ENCODE measurements at regions not wholly inside any gene's neighbourhood (a gene's known extent, or its start where the extent isn't known, plus 50 kb on each side); places are given as distances from the start of the nearest gene placed in this dataset.
A peak's percentile ranks its signal among the peaks of the same experiment; 100 is the strongest.

DNA sequence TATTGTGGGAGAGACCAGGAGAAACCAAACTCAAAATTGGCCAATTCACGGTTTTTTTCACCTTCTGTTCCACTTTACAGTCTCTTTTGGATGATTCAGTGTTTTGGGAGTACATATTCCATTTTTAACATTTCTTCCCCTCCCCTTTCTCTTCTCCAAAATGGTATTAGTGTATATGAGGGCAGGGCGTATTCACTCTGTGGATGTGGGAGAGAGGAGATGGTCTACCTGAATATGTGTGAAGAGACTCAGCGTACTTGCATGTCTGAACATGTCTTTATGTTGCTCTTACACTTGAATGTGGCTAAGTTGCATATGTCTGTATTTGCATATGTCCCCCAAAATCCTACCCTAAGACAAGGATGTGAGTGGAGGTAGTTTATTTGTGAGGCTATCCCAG is 291.0 kb upstream of the PPP2R3A start:
- Histone ChIP-seq H3K4me3 (ENCODE audit: low read depth, low read length) (no peak overlapping the region), H3K36me3 (ENCODE audit: control insufficient read depth, insufficient read depth, low read length) (no peaks in the 10 kb centered on the region), H3K27me3 (ENCODE audit: control insufficient read depth, insufficient read depth, low read length) (no peaks in the 10 kb centered on the region)
- TF ChIP-seq, protein P1, sequence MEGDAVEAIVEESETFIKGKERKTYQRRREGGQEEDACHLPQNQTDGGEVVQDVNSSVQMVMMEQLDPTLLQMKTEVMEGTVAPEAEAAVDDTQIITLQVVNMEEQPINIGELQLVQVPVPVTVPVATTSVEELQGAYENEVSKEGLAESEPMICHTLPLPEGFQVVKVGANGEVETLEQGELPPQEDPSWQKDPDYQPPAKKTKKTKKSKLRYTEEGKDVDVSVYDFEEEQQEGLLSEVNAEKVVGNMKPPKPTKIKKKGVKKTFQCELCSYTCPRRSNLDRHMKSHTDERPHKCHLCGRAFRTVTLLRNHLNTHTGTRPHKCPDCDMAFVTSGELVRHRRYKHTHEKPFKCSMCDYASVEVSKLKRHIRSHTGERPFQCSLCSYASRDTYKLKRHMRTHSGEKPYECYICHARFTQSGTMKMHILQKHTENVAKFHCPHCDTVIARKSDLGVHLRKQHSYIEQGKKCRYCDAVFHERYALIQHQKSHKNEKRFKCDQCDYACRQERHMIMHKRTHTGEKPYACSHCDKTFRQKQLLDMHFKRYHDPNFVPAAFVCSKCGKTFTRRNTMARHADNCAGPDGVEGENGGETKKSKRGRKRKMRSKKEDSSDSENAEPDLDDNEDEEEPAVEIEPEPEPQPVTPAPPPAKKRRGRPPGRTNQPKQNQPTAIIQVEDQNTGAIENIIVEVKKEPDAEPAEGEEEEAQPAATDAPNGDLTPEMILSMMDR (IDR thresholded peaks at IDR 0.05; ENCODE audit: insufficient read depth, low read length, severe bottlenecking): no peak
- FAIRE-seq (no peak), DNase-seq (ENCODE audit: low read depth) (peak; percentile 5)

DNA sequence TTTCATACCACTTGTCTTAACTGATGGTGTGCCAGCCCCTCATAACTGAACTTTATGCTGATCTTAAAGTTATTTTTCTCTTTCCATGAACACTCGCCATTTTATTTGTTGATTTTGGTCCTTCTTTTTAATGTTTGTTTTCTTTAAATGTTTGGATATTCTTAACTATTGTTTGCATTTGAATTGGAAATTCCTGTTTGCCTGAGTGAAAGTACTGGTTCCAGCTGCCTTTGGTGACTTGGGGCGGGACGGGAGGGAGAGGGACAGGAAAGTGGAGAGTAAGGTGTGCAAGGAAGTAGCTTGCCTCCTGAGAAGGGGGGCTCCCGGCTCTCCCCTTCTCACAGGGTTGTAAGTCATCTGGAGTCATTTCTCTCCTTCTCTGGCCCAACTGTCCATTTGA is 287.1 kb upstream of the PPP2R3A start:
- FAIRE-seq: no peak

DNA sequence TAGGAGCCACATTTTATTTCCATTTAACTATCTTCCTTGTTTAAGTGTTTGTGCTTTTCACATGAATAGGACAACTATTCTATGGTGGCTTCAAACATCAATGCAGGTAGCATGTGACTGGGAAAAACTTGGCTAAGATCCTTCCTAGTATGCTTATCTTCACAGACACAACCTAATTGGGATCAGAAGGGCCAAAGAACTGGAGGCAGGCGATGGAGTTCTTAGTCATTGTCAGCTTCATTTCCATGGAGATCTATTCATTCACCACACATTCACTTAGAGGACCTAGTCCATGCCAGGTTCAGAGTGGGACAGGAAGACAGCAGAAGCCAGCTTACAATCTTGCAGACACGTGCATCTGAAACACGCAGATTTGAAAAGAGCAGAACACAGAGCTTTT is 277.5 kb upstream of the PPP2R3A start:
- DNase-seq (ENCODE audit: low read depth) (no peak), FAIRE-seq (no peak)
- no peaks in the 10 kb centered on the region for H3K36me3 ChIP-seq (ENCODE audit: control insufficient read depth, insufficient read depth, low read length)
- TF ChIP-seq, protein P1 (IDR thresholded peaks at IDR 0.05; ENCODE audit: insufficient read depth, low read length, severe bottlenecking): no peak
- no peaks in the 10 kb centered on the region for H3K27me3 ChIP-seq (ENCODE audit: control insufficient read depth, insufficient read depth, low read length)
- no peak overlapping the region for H3K4me3 ChIP-seq (ENCODE audit: low read depth, low read length)

More for the DNA sequence above, 287.1 kb upstream of the PPP2R3A start:
- DNase-seq (ENCODE audit: low read depth): no peak
- H3K4me3 ChIP-seq (ENCODE audit: low read depth, low read length): no peak overlapping the region
- H3K27me3 ChIP-seq (ENCODE audit: control insufficient read depth, insufficient read depth, low read length): no peaks in the 10 kb centered on the region
- TF ChIP-seq, protein P1 (IDR thresholded peaks at IDR 0.05; ENCODE audit: insufficient read depth, low read length, severe bottlenecking): no peak
- H3K36me3 ChIP-seq (ENCODE audit: control insufficient read depth, insufficient read depth, low read length): no peaks in the 10 kb centered on the region

DNA sequence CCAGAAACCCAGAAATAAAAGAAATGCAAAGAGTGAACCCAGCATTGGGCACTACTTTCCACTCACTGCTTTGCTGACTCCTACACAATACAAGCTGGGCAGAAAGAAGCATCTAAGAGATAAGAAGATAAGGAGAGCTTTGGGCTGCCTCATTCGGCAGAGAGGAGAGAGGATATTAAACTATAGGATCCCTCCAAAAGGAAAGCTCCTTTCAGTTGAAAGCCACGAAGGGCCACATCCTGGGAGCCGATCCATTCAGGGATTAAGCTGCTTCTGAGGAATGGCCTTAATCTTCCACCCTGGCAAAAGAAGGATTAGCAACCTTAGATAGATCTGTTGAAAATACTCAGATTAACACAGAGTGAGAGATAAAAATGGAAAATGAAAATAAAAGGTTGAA is 274.9 kb upstream of the PPP2R3A start:
- Histone ChIP-seq H3K4me3 (ENCODE audit: low read depth, low read length) (no peak overlapping the region), H3K27me3 (ENCODE audit: control insufficient read depth, insufficient read depth, low read length) (no peaks in the 10 kb centered on the region), H3K36me3 (ENCODE audit: control insufficient read depth, insufficient read depth, low read length) (no peaks in the 10 kb centered on the region)
- no peak for FAIRE-seq
- TF ChIP-seq, protein P1 (IDR thresholded peaks at IDR 0.05; ENCODE audit: insufficient read depth, low read length, severe bottlenecking): no peak
- DNase-seq (ENCODE audit: low read depth): no peak

- no peak for FAIRE-seq
- Histone ChIP-seq H3K36me3 (ENCODE audit: control insufficient read depth, insufficient read depth, low read length) (no peaks in the 10 kb centered on the region), H3K27me3 (ENCODE audit: control insufficient read depth, insufficient read depth, low read length) (no peaks in the 10 kb centered on the region), H3K4me3 (ENCODE audit: low read depth, low read length) (no peak overlapping the region)
- peak; percentile 22 for DNase-seq (ENCODE audit: low read depth)
- TF ChIP-seq, protein P1 (IDR thresholded peaks at IDR 0.05; ENCODE audit: insufficient read depth, low read length, severe bottlenecking): no peak
Observed at GRCh38 chr3:135691240-135691639, 274.3 kb upstream of the PPP2R3A start.

GRCh38 chr3:135694142-135694541 is 271.4 kb upstream of the PPP2R3A start:
- H3K4me3 ChIP-seq (ENCODE audit: low read depth, low read length): no peak overlapping the region
- DNase-seq (ENCODE audit: low read depth) (no peak), FAIRE-seq (no peak)
- TF ChIP-seq, protein P1 (IDR thresholded peaks at IDR 0.05; ENCODE audit: insufficient read depth, low read length, severe bottlenecking): no peak
- H3K36me3 ChIP-seq (ENCODE audit: control insufficient read depth, insufficient read depth, low read length): no peaks in the 10 kb centered on the region
- no peaks in the 10 kb centered on the region for H3K27me3 ChIP-seq (ENCODE audit: control insufficient read depth, insufficient read depth, low read length)
